HCT116 (cell line): ENCODE measurements at regions not wholly inside any gene's neighbourhood (a gene's known extent, or its start where the extent isn't known, plus 50 kb on each side); places are given as distances from the start of the nearest gene placed in this dataset.

ENCODE experiments used
- ATAC-seq: fragments of 200-7000 bp; cut with Tn5 transposase; 2 replicates; pipeline ENCODE4 v1.9.1; 2020; ENCODE audit warnings: mild to moderate bottlenecking, moderate library complexity
- BruUV-seq: library from RNA; stranded (reverse); fragments of 400-500 nt; replicated peaks from 2 replicates; lab custom pipeline; 2021; lab: Mats Ljungman, UMichigan
- CTCF ChIA-PET: fragments of 300-600 bp; sonication (Branson Sonifier 250); formaldehyde crosslinking; loops from one replicate; lab custom pipeline; 2021; ENCODE audit warnings: antibody characterized with exemption; lab: Charles Lee
- POLR2A ChIA-PET: fragments of 300-600, 350-600 bp; sonication (Branson Sonifier 250); formaldehyde crosslinking; loops from one replicate; lab custom pipeline; 2021; ENCODE audit warnings: antibody characterized with exemption; lab: Charles Lee
- RAD21 ChIA-PET, 2 experiments: fragments of 300-600 bp; sonication (Branson Sonifier 250); formaldehyde crosslinking; loops; one replicate each; lab custom pipeline; 2023; ENCODE audit warnings: low total read pairs in 2 of 2; ENCODE audit not compliant: uncharacterized antibody in 2 of 2, unreplicated experiment in 2 of 2, low non-redundant PET in 1 of 2; lab: Charles Lee
- DNase-seq: peaks from one replicate; pipeline ENCODE4 v3.0.0-alpha.2; 2010; ENCODE audit warnings: low read depth, low spot score
- H2AFZ ChIP-seq: fragments of 200-600 bp; shearing (Covaris generic), sonication (generic); 2 replicates; pipeline ENCODE4 v1.6.1; 2017; ENCODE audit warnings: low read depth, mixed run types, mixed read lengths, antibody characterized with exemption, low read length; ENCODE audit not compliant: poor library complexity, severe bottlenecking
- H3K27ac ChIP-seq: 2 replicates; pipeline ENCODE4 v1.5.1; 2012; ENCODE audit warnings: low read depth, low read length
- H3K27me3 ChIP-seq: fragments of 200-600 bp; sonication (generic); 2 replicates; pipeline ENCODE4 v1.6.1; 2016; ENCODE audit warnings: mixed run types, low read length, mixed read lengths; ENCODE audit not compliant: insufficient read depth
- H3K36me3 ChIP-seq, 2 experiments: fragments of 200-500 bp in 1 of 2; fragments of 200-600 bp in 1 of 2; sonication (Bioruptor generic) in 1 of 2; sonication (generic) in 1 of 2; 2 replicates each; pipeline versions ENCODE4 v1.5.1 to v1.6.1; 2014 to 2016; ENCODE audit warnings: low read length in 2 of 2, inconsistent platforms in 1 of 2, mixed read lengths in 1 of 2, mixed run types in 1 of 2; ENCODE audit not compliant: insufficient read depth in 2 of 2, control insufficient read depth in 1 of 2
- H3K4me1 ChIP-seq, 2 experiments: fragments of 200-600 bp in 1 of 2; sonication (generic) in 1 of 2; 2 replicates each; pipeline versions ENCODE4 v1.5.1 to v1.6.1; 2012 to 2017; ENCODE audit warnings: low read length in 2 of 2, inconsistent platforms in 1 of 2, mild to moderate bottlenecking in 1 of 2, mixed read lengths in 1 of 2, mixed run types in 1 of 2, moderate library complexity in 1 of 2; ENCODE audit not compliant: insufficient read depth in 2 of 2, control insufficient read depth in 1 of 2
- H3K4me2 ChIP-seq: fragments of 200-600 bp; sonication (generic); 2 replicates; pipeline ENCODE4 v1.6.1; 2017; ENCODE audit warnings: mixed run types, low read length, mixed read lengths
- H3K4me3 ChIP-seq, 2 experiments: fragments of 200-600 bp in 1 of 2; sonication (generic) in 1 of 2; replicated peaks in 1 of 2; 2 replicates each; pipeline ENCODE4 v1.5.1; 2011 to 2016; ENCODE audit warnings: low read length in 2 of 2, control low read depth in 1 of 2, low read depth in 1 of 2, mild to moderate bottlenecking in 1 of 2, mixed read lengths in 1 of 2, mixed run types in 1 of 2
- H3K79me2 ChIP-seq: fragments of 200-600 bp; sonication (generic); 2 replicates; pipeline ENCODE4 v1.6.1; 2017; ENCODE audit warnings: mild to moderate bottlenecking, mixed run types, low read length, moderate library complexity, mixed read lengths; ENCODE audit not compliant: insufficient read depth
- H3K9ac ChIP-seq: fragments of 200-600 bp; sonication (generic); 2 replicates; pipeline ENCODE4 v1.6.1; 2016; ENCODE audit warnings: low read length, mixed read lengths
- H3K9me2 ChIP-seq: fragments of 200-600 bp; sonication (generic), shearing (Covaris generic); 2 replicates; pipeline ENCODE4 v1.6.1; 2017; ENCODE audit warnings: mixed run types, mild to moderate bottlenecking, moderate library complexity; ENCODE audit not compliant: insufficient read depth
- H3K9me3 ChIP-seq, 2 experiments: fragments of 200-500 bp in 1 of 2; fragments of 200-600 bp in 1 of 2; sonication (Bioruptor generic) in 1 of 2; sonication (generic) in 1 of 2; 2 replicates each; pipeline ENCODE4 v1.6.1; 2014 to 2017; ENCODE audit warnings: low read length in 2 of 2, mixed read lengths in 2 of 2, inconsistent platforms in 1 of 2, low read depth in 1 of 2, mild to moderate bottlenecking in 1 of 2, mixed run types in 1 of 2, moderate library complexity in 1 of 2; ENCODE audit not compliant: control insufficient read depth in 1 of 2, insufficient read depth in 1 of 2
- H4K20me1 ChIP-seq: fragments of 200-600 bp; sonication (generic), shearing (Covaris generic); 2 replicates; pipeline ENCODE4 v1.6.1; 2017; ENCODE audit warnings: mixed run types, mild to moderate bottlenecking, moderate library complexity; ENCODE audit not compliant: insufficient read depth
- CBX3 ChIP-seq: IDR thresholded peaks from 2 replicates; pipeline ENCODE4 v1.6.1; 2012; ENCODE audit warnings: low read depth
- CEBPB ChIP-seq: IDR thresholded peaks from 2 replicates; pipeline ENCODE4 v1.6.1; 2012; ENCODE audit warnings: low read depth
- EGR1 ChIP-seq: IDR thresholded peaks from 2 replicates; pipeline ENCODE4 v1.6.1; 2012; ENCODE audit warnings: low read depth
- ELF1 ChIP-seq: IDR thresholded peaks from 2 replicates; pipeline ENCODE4 v1.6.1; 2012; ENCODE audit warnings: low read depth, borderline replicate concordance
- EZH2 ChIP-seq: fragments of 200-600 bp; sonication (generic); IDR thresholded peaks from 2 replicates; pipeline ENCODE4 v1.6.1; 2017; ENCODE audit warnings: antibody characterized with exemption, mixed run types
- EZH2phosphoT487 ChIP-seq: fragments of 200-600 bp; IDR thresholded peaks from 2 replicates; pipeline ENCODE4 v1.6.1; 2018; ENCODE audit warnings: antibody characterized with exemption, borderline replicate concordance
- FOSL1 ChIP-seq: IDR thresholded peaks from 2 replicates; pipeline ENCODE4 v1.6.1; 2012; ENCODE audit warnings: low read depth
- POLR2A ChIP-seq: IDR thresholded peaks from 2 replicates; pipeline ENCODE4 v1.7.0; 2011; ENCODE audit warnings: borderline replicate concordance; ENCODE audit not compliant: insufficient read depth, insufficient read length; ENCODE audit errors: extremely low read depth
- POLR2AphosphoS5 ChIP-seq: IDR thresholded peaks from 2 replicates; pipeline ENCODE4 v1.6.1; 2011; ENCODE audit warnings: mild to moderate bottlenecking, low read depth, low read length, moderate library complexity
- RAD21 ChIP-seq: IDR thresholded peaks from 2 replicates; pipeline ENCODE4 v1.6.1; 2012; ENCODE audit warnings: low read depth, mild to moderate bottlenecking
- SIN3A ChIP-seq: IDR thresholded peaks from 2 replicates; pipeline ENCODE4 v1.6.1; 2012; ENCODE audit warnings: low read depth
- SP1 ChIP-seq: IDR thresholded peaks from 2 replicates; pipeline ENCODE4 v1.6.1; 2012; ENCODE audit warnings: low read depth
- SRF ChIP-seq: IDR thresholded peaks from 2 replicates; pipeline ENCODE4 v1.6.1; 2012; ENCODE audit warnings: low read depth
- TCF7L2 ChIP-seq: IDR thresholded peaks from 2 replicates; pipeline ENCODE4 v1.7.0; 2011; ENCODE audit warnings: borderline replicate concordance, inconsistent platforms; ENCODE audit not compliant: insufficient read depth, insufficient read length; ENCODE audit errors: extremely low read depth
- ZNF274 ChIP-seq: fragments of 200-500 bp; sonication (Bioruptor generic); IDR thresholded peaks from 2 replicates; pipeline ENCODE4 v1.6.1; 2014; ENCODE audit warnings: mild to moderate bottlenecking, low read depth, low read length, inconsistent platforms
- intact Hi-C: fragments of 100-400 bp; cut with micrococcal nuclease; formaldehyde crosslinking; loops from 2 replicates; pipeline ENCODE4 v1.10.0; 2022
- TF ChIP-seq, protein P1 (sequence below): IDR thresholded peaks from 2 replicates; pipeline ENCODE4 v1.6.1; 2012
- TF ChIP-seq, protein P2 (sequence below): IDR thresholded peaks from 2 replicates; pipeline ENCODE4 v1.6.1; 2012; ENCODE audit warnings: low read depth
- TF ChIP-seq, protein P3 (sequence below): IDR thresholded peaks from 2 replicates; pipeline ENCODE4 v1.6.1; 2011; ENCODE audit warnings: mild to moderate bottlenecking, low read length, moderate library complexity; ENCODE audit not compliant: insufficient replicate concordance; ENCODE audit errors: extremely low read depth
- TF ChIP-seq, protein P4 (sequence below), 3 experiments: fragments of 200-600 bp in 1 of 3; sonication (generic) in 1 of 3; IDR thresholded peaks in 2 of 3; conservative IDR thresholded peaks in 1 of 3; 2 replicates each; pipeline ENCODE4 v1.5.1; 2012 to 2017; ENCODE audit warnings: low read depth in 2 of 3, low read length in 2 of 3, antibody characterized with exemption in 1 of 3, borderline replicate concordance in 1 of 3, control low read depth in 1 of 3, mild to moderate bottlenecking in 1 of 3, mixed read lengths in 1 of 3, mixed run types in 1 of 3, moderate library complexity in 1 of 3; ENCODE audit not compliant: insufficient read depth in 1 of 3

DNA sequence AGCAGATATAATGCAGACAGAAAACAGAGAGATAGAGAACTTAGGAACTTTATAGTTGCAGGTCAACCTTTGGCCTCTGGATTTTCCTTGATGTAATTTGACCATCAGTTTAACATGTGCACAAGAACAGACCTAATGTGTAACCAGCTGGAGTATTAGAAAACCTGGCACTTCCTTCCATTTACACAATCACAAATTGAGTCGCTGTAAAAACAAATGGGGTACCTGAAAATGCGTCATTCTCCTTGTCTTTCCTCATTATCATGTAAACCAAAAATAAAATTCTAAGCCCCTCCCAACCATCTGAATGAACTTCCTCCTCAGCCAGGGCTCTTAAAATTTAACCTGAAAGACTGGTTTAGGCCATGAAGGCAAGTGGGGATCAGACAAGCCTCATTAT is 358.4 kb upstream of the MAGEB16 start:
- ChIA-PET POLR2A (no interaction called here), RAD21 (no interaction called here), CTCF (no interaction called here)
- intact Hi-C loops = no loop called here
- Histone ChIP-seq H3K36me3 (no peaks in the 10 kb centered on the region), H4K20me1 (no peaks in the 10 kb centered on the region), H3K27me3 (no peaks in the 10 kb centered on the region), H3K9me3 (no peaks in the 10 kb centered on the region), H3K4me2 (no peak overlapping the region), H3K9ac (no peak overlapping the region), H3K4me3 (no peak overlapping the region), H3K9me2 (no peaks in the 10 kb centered on the region), H3K79me2 (no peaks in the 10 kb centered on the region), H3K27ac (no peak overlapping the region), H3K4me1 (no peaks in the 10 kb centered on the region), H2AFZ (no peak overlapping the region)
- ATAC-seq = no peak
- TF ChIP-seq POLR2AphosphoS5 (no peak), POLR2A (no peak), EGR1 (no peak), ZNF274 (no peak), CEBPB (no peak), ELF1 (no peak), EZH2 (no peak), CBX3 (no peak), SIN3A (no peak), TCF7L2 (no peak), SP1 (no peak), RAD21 (no peak), EZH2phosphoT487 (no peak), SRF (no peak), FOSL1 (no peak)
- TF ChIP-seq, protein P1, sequence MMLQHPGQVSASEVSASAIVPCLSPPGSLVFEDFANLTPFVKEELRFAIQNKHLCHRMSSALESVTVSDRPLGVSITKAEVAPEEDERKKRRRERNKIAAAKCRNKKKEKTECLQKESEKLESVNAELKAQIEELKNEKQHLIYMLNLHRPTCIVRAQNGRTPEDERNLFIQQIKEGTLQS = no peak
- TF ChIP-seq, protein P2, sequence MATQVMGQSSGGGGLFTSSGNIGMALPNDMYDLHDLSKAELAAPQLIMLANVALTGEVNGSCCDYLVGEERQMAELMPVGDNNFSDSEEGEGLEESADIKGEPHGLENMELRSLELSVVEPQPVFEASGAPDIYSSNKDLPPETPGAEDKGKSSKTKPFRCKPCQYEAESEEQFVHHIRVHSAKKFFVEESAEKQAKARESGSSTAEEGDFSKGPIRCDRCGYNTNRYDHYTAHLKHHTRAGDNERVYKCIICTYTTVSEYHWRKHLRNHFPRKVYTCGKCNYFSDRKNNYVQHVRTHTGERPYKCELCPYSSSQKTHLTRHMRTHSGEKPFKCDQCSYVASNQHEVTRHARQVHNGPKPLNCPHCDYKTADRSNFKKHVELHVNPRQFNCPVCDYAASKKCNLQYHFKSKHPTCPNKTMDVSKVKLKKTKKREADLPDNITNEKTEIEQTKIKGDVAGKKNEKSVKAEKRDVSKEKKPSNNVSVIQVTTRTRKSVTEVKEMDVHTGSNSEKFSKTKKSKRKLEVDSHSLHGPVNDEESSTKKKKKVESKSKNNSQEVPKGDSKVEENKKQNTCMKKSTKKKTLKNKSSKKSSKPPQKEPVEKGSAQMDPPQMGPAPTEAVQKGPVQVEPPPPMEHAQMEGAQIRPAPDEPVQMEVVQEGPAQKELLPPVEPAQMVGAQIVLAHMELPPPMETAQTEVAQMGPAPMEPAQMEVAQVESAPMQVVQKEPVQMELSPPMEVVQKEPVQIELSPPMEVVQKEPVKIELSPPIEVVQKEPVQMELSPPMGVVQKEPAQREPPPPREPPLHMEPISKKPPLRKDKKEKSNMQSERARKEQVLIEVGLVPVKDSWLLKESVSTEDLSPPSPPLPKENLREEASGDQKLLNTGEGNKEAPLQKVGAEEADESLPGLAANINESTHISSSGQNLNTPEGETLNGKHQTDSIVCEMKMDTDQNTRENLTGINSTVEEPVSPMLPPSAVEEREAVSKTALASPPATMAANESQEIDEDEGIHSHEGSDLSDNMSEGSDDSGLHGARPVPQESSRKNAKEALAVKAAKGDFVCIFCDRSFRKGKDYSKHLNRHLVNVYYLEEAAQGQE = no peak
- TF ChIP-seq, protein P3, sequence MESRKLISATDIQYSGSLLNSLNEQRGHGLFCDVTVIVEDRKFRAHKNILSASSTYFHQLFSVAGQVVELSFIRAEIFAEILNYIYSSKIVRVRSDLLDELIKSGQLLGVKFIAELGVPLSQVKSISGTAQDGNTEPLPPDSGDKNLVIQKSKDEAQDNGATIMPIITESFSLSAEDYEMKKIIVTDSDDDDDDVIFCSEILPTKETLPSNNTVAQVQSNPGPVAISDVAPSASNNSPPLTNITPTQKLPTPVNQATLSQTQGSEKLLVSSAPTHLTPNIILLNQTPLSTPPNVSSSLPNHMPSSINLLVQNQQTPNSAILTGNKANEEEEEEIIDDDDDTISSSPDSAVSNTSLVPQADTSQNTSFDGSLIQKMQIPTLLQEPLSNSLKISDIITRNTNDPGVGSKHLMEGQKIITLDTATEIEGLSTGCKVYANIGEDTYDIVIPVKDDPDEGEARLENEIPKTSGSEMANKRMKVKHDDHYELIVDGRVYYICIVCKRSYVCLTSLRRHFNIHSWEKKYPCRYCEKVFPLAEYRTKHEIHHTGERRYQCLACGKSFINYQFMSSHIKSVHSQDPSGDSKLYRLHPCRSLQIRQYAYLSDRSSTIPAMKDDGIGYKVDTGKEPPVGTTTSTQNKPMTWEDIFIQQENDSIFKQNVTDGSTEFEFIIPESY = no peak
- TF ChIP-seq, protein P4, sequence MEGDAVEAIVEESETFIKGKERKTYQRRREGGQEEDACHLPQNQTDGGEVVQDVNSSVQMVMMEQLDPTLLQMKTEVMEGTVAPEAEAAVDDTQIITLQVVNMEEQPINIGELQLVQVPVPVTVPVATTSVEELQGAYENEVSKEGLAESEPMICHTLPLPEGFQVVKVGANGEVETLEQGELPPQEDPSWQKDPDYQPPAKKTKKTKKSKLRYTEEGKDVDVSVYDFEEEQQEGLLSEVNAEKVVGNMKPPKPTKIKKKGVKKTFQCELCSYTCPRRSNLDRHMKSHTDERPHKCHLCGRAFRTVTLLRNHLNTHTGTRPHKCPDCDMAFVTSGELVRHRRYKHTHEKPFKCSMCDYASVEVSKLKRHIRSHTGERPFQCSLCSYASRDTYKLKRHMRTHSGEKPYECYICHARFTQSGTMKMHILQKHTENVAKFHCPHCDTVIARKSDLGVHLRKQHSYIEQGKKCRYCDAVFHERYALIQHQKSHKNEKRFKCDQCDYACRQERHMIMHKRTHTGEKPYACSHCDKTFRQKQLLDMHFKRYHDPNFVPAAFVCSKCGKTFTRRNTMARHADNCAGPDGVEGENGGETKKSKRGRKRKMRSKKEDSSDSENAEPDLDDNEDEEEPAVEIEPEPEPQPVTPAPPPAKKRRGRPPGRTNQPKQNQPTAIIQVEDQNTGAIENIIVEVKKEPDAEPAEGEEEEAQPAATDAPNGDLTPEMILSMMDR (IDR thresholded peaks at IDR 0.05 in 2 of 3, conservative IDR thresholded peaks at IDR 0.05 in 1 of 3; ENCODE audit: borderline replicate concordance in 1 of 3, insufficient read depth in 1 of 3, low read depth in 2 of 3, low read length in 2 of 3) = no peak
- BruUV-seq = no TSS peak
- DNase-seq = no peak
